ENCODE measurements at regions not wholly inside any gene's neighbourhood (a gene's known extent, or its start where the extent isn't known, plus 50 kb on each side); places are given as distances from the start of the nearest gene placed in this dataset.

DNA sequence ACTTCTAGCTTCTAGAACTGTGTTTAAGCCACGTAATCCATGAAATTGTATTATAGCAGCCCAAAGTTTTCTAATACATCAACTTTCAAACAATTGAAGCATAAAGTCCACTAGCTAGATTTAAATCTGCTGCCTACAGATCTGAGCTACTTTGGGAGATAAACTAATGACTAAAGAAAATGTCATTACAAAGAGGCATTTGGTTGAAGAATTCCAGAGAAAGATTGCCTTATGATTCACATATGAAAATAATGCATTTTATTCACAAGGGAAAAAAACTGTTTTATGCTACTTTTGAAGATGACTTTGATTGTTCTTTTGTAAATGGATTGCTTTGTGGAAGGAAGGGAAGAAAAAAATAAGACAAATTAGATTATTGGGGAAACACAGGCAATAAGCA is 124.1 kb upstream of the SLIT2 start:
- intact Hi-C loops (cut with DNase I; ENCODE audit: low total_unique reads), result no loop called here

GRCh38 chr4:20126906-20127305 is 124.8 kb upstream of the SLIT2 start:
- no peak for DNase-seq
- ATAC-seq, result no peak
- intact Hi-C loops (cut with DNase I; ENCODE audit: low total_unique reads) (no loop called here), in situ Hi-C loops (cut with MboI; ENCODE audit: low sequenced_read_pairs in 4 of 4) (no loop called here)
- H3K36me3 ChIP-seq, result no peaks in the 10 kb centered on the region
- H3K4me3 ChIP-seq, result no peak overlapping the region
- H3K4me1 ChIP-seq, result no peaks in the 10 kb centered on the region
- H3K27me3 ChIP-seq, result no peaks in the 10 kb centered on the region
- no peak for TF ChIP-seq CTCF (IDR thresholded peaks at IDR 0.05 in 4 of 5, conservative IDR thresholded peaks at IDR 0.05 in 1 of 5)
- TF ChIP-seq POLR2A (IDR thresholded peaks at IDR 0.05), result no peak
- H3K9me3 ChIP-seq, result no peaks in the 10 kb centered on the region
- no peak overlapping the region for H3K27ac ChIP-seq

More for the DNA sequence above, 124.1 kb upstream of the SLIT2 start:
- no peak for TF ChIP-seq CTCF (IDR thresholded peaks at IDR 0.05 in 4 of 5, conservative IDR thresholded peaks at IDR 0.05 in 1 of 5)
- TF ChIP-seq POLR2A (IDR thresholded peaks at IDR 0.05), result no peak
- no peak overlapping the region for H3K27ac ChIP-seq
- no peaks in the 10 kb centered on the region for H3K36me3 ChIP-seq
- H3K9me3 ChIP-seq, result no peaks in the 10 kb centered on the region
- H3K4me3 ChIP-seq, result no peak overlapping the region
- ATAC-seq, result no peak
- in situ Hi-C loops (cut with MboI; ENCODE audit: low sequenced_read_pairs in 4 of 4), result no loop called here
- H3K27me3 ChIP-seq, result no peaks in the 10 kb centered on the region
- H3K4me1 ChIP-seq, result no peaks in the 10 kb centered on the region
- DNase-seq, result no peak

- Histone ChIP-seq H3K36me3 (no peaks in the 10 kb centered on the region), H3K27me3 (no peaks in the 10 kb centered on the region), H3K4me3 (no peak overlapping the region), H3K9me3 (no peaks in the 10 kb centered on the region), H3K27ac (no peak overlapping the region), H3K4me1 (no peaks in the 10 kb centered on the region)
- ATAC-seq (no peak), DNase-seq (no peak)
- in situ Hi-C loops (cut with MboI; ENCODE audit: low sequenced_read_pairs in 4 of 4), result no loop called here
- TF ChIP-seq POLR2A (IDR thresholded peaks at IDR 0.05), result no peak
- no peak for TF ChIP-seq CTCF (IDR thresholded peaks at IDR 0.05 in 4 of 5, conservative IDR thresholded peaks at IDR 0.05 in 1 of 5)
- intact Hi-C loops (cut with DNase I; ENCODE audit: low total_unique reads), result no loop called here
These were observed 127.2 kb upstream of the SLIT2 start for GRCh38 chr4:20124317-20125026.

GRCh38 chr4:20122198-20122988 is 129.3 kb upstream of the SLIT2 start:
- H3K4me1 ChIP-seq, result no peaks in the 10 kb centered on the region
- no peak overlapping the region for H3K27ac ChIP-seq
- in situ Hi-C loops (cut with MboI; ENCODE audit: low sequenced_read_pairs in 4 of 4), result no loop called here
- DNase-seq (no peak), ATAC-seq (no peak)
- H3K27me3 ChIP-seq, result no peaks in the 10 kb centered on the region
- no peak overlapping the region for H3K4me3 ChIP-seq
- no peak for TF ChIP-seq POLR2A (IDR thresholded peaks at IDR 0.05)
- no peak for TF ChIP-seq CTCF (IDR thresholded peaks at IDR 0.05 in 4 of 5, conservative IDR thresholded peaks at IDR 0.05 in 1 of 5)
- intact Hi-C loops (cut with DNase I; ENCODE audit: low total_unique reads), result no loop called here
- H3K9me3 ChIP-seq, result no peaks in the 10 kb centered on the region
- no peaks in the 10 kb centered on the region for H3K36me3 ChIP-seq

Data from gastrocnemius medialis (tissue), 4 donors.